HCT116 (cell line): ENCODE measurements at regions not wholly inside any gene's neighbourhood (a gene's known extent, or its start where the extent isn't known, plus 50 kb on each side); places are given as distances from the start of the nearest gene placed in this dataset.

Source experiments
- ATAC-seq: fragments of 200-7000 bp; cut with Tn5 transposase; 2 replicates; pipeline ENCODE4 v1.9.1; 2020; ENCODE audit warnings: mild to moderate bottlenecking, moderate library complexity
- BruUV-seq: library from RNA; stranded (reverse); fragments of 400-500 nt; replicated peaks from 2 replicates; lab custom pipeline; 2021; lab: Mats Ljungman, UMichigan
- CTCF ChIA-PET: fragments of 300-600 bp; sonication (Branson Sonifier 250); formaldehyde crosslinking; loops from one replicate; lab custom pipeline; 2021; ENCODE audit warnings: antibody characterized with exemption; lab: Charles Lee
- POLR2A ChIA-PET: fragments of 300-600, 350-600 bp; sonication (Branson Sonifier 250); formaldehyde crosslinking; loops from one replicate; lab custom pipeline; 2021; ENCODE audit warnings: antibody characterized with exemption; lab: Charles Lee
- RAD21 ChIA-PET, 2 experiments: fragments of 300-600 bp; sonication (Branson Sonifier 250); formaldehyde crosslinking; loops; one replicate each; lab custom pipeline; 2023; ENCODE audit warnings: low total read pairs in 2 of 2; ENCODE audit not compliant: uncharacterized antibody in 2 of 2, unreplicated experiment in 2 of 2, low non-redundant PET in 1 of 2; lab: Charles Lee
- DNase-seq: peaks from one replicate; pipeline ENCODE4 v3.0.0-alpha.2; 2010; ENCODE audit warnings: low read depth, low spot score
- H2AFZ ChIP-seq: fragments of 200-600 bp; shearing (Covaris generic), sonication (generic); 2 replicates; pipeline ENCODE4 v1.6.1; 2017; ENCODE audit warnings: low read depth, mixed run types, mixed read lengths, antibody characterized with exemption, low read length; ENCODE audit not compliant: poor library complexity, severe bottlenecking
- H3K27ac ChIP-seq: 2 replicates; pipeline ENCODE4 v1.5.1; 2012; ENCODE audit warnings: low read depth, low read length
- H3K27me3 ChIP-seq: fragments of 200-600 bp; sonication (generic); 2 replicates; pipeline ENCODE4 v1.6.1; 2016; ENCODE audit warnings: mixed run types, low read length, mixed read lengths; ENCODE audit not compliant: insufficient read depth
- H3K36me3 ChIP-seq, 2 experiments: fragments of 200-500 bp in 1 of 2; fragments of 200-600 bp in 1 of 2; sonication (Bioruptor generic) in 1 of 2; sonication (generic) in 1 of 2; 2 replicates each; pipeline versions ENCODE4 v1.5.1 to v1.6.1; 2014 to 2016; ENCODE audit warnings: low read length in 2 of 2, inconsistent platforms in 1 of 2, mixed read lengths in 1 of 2, mixed run types in 1 of 2; ENCODE audit not compliant: insufficient read depth in 2 of 2, control insufficient read depth in 1 of 2
- H3K4me1 ChIP-seq, 2 experiments: fragments of 200-600 bp in 1 of 2; sonication (generic) in 1 of 2; 2 replicates each; pipeline versions ENCODE4 v1.5.1 to v1.6.1; 2012 to 2017; ENCODE audit warnings: low read length in 2 of 2, inconsistent platforms in 1 of 2, mild to moderate bottlenecking in 1 of 2, mixed read lengths in 1 of 2, mixed run types in 1 of 2, moderate library complexity in 1 of 2; ENCODE audit not compliant: insufficient read depth in 2 of 2, control insufficient read depth in 1 of 2
- H3K4me2 ChIP-seq: fragments of 200-600 bp; sonication (generic); 2 replicates; pipeline ENCODE4 v1.6.1; 2017; ENCODE audit warnings: mixed run types, low read length, mixed read lengths
- H3K4me3 ChIP-seq, 2 experiments: fragments of 200-600 bp in 1 of 2; sonication (generic) in 1 of 2; replicated peaks in 1 of 2; 2 replicates each; pipeline ENCODE4 v1.5.1; 2011 to 2016; ENCODE audit warnings: low read length in 2 of 2, control low read depth in 1 of 2, low read depth in 1 of 2, mild to moderate bottlenecking in 1 of 2, mixed read lengths in 1 of 2, mixed run types in 1 of 2
- H3K79me2 ChIP-seq: fragments of 200-600 bp; sonication (generic); 2 replicates; pipeline ENCODE4 v1.6.1; 2017; ENCODE audit warnings: mild to moderate bottlenecking, mixed run types, low read length, moderate library complexity, mixed read lengths; ENCODE audit not compliant: insufficient read depth
- H3K9ac ChIP-seq: fragments of 200-600 bp; sonication (generic); 2 replicates; pipeline ENCODE4 v1.6.1; 2016; ENCODE audit warnings: low read length, mixed read lengths
- H3K9me2 ChIP-seq: fragments of 200-600 bp; sonication (generic), shearing (Covaris generic); 2 replicates; pipeline ENCODE4 v1.6.1; 2017; ENCODE audit warnings: mixed run types, mild to moderate bottlenecking, moderate library complexity; ENCODE audit not compliant: insufficient read depth
- H3K9me3 ChIP-seq, 2 experiments: fragments of 200-500 bp in 1 of 2; fragments of 200-600 bp in 1 of 2; sonication (Bioruptor generic) in 1 of 2; sonication (generic) in 1 of 2; 2 replicates each; pipeline ENCODE4 v1.6.1; 2014 to 2017; ENCODE audit warnings: low read length in 2 of 2, mixed read lengths in 2 of 2, inconsistent platforms in 1 of 2, low read depth in 1 of 2, mild to moderate bottlenecking in 1 of 2, mixed run types in 1 of 2, moderate library complexity in 1 of 2; ENCODE audit not compliant: control insufficient read depth in 1 of 2, insufficient read depth in 1 of 2
- H4K20me1 ChIP-seq: fragments of 200-600 bp; sonication (generic), shearing (Covaris generic); 2 replicates; pipeline ENCODE4 v1.6.1; 2017; ENCODE audit warnings: mixed run types, mild to moderate bottlenecking, moderate library complexity; ENCODE audit not compliant: insufficient read depth
- ELF1 ChIP-seq: IDR thresholded peaks from 2 replicates; pipeline ENCODE4 v1.6.1; 2012; ENCODE audit warnings: low read depth, borderline replicate concordance
- EZH2 ChIP-seq: fragments of 200-600 bp; sonication (generic); IDR thresholded peaks from 2 replicates; pipeline ENCODE4 v1.6.1; 2017; ENCODE audit warnings: antibody characterized with exemption, mixed run types
- FOSL1 ChIP-seq: IDR thresholded peaks from 2 replicates; pipeline ENCODE4 v1.6.1; 2012; ENCODE audit warnings: low read depth
- RAD21 ChIP-seq: IDR thresholded peaks from 2 replicates; pipeline ENCODE4 v1.6.1; 2012; ENCODE audit warnings: low read depth, mild to moderate bottlenecking
- SP1 ChIP-seq: IDR thresholded peaks from 2 replicates; pipeline ENCODE4 v1.6.1; 2012; ENCODE audit warnings: low read depth
- ZFX ChIP-seq: fragments of 450-650 bp; IDR thresholded peaks from 2 replicates; pipeline ENCODE4 v1.6.1; 2017
- intact Hi-C: fragments of 100-400 bp; cut with micrococcal nuclease; formaldehyde crosslinking; loops from 2 replicates; pipeline ENCODE4 v1.10.0; 2022

DNA sequence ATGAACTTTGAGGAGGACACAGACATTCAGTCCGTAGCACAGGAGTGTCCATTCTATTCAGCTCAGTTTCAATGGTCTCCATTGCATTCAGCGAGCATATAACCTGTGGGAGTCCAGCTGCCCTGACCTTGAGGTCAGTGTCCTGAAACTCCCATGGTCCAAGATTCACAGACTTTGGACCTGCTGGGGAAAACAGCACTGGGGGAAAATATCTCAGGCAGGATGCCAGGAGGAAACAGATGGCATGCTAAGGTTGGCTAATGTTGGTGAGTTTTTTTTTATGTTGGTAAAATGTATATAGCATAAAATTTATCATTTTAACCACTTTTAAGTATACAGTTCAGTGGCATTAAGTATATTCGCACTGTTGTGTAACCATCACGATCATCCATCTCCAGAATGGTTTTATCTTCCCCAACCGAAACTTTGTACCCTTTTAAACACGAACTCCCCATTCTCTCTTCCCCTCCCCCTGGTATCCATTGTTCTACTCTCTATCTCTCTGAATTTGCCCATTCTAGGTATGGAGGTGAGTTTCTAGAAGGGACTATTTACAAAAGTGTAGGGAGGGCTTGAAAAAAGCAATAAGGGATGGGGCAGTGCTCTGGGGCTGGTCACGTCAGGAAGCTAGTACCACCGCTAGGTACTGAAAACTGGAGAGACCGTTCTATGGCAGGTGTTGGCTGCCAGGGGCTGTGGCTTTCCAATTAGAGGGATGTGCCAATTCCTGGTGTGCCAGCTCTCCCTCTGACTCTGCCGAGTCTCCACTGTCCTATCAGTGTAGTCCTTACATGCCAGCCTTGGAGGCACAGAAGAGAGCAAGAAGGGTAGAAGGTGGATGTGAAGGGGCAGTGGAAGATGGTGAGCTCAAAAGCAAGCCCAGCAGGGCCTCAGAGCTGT is 85.3 kb downstream of the FOXD2 start:
- ChIA-PET POLR2A (no interaction called here), RAD21 (no interaction called here), CTCF (interaction anchor here (1.3 kb wide), 1 partner anchor 86 kb away, joined by 5 read pairs; the partner anchor contains the start of gene FOXD2)
- DNase-seq (no peak), ATAC-seq (no peak)
- Histone ChIP-seq H3K79me2 (no peaks in the 10 kb centered on the region), H3K27ac (no peak overlapping the region), H3K4me1 (no peaks in the 10 kb centered on the region), H3K4me2 (no peak overlapping the region), H3K27me3 (no peaks in the 10 kb centered on the region), H3K9me2 (no peaks in the 10 kb centered on the region), H3K4me3 (no peak overlapping the region), H4K20me1 (no peaks in the 10 kb centered on the region), H3K36me3 (no peaks in the 10 kb centered on the region), H3K9me3 (no peaks in the 10 kb centered on the region), H2AFZ (no peak overlapping the region), H3K9ac (no peak overlapping the region)
- intact Hi-C loops = no loop called here
- no peak for TF ChIP-seq ELF1
- no peak for TF ChIP-seq FOSL1
- no peak for TF ChIP-seq EZH2
- no TSS peak for BruUV-seq

DNA sequence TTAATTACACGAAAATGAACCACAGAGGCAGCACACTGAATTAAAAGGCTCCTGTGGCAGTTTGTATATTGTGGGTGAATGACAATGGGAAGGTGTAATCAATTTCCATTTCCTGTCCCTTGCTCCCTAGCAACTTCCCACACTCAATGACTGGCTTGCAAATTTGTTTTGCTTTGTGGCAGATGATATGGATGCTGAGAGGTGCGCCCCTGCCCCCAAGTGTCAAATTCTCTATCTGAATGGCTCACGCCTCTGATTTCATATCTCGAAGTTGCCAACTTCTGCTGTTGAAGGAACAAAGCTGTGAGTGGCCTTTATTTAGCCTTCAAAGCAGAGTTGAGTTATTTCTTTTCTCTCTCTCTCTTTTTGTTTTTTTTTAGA is 86.0 kb downstream of the FOXD2 start:
- DNase-seq = no peak
- TF ChIP-seq SP1 (no peak), ZFX (no peak), RAD21 (no peak)
- no TSS peak for BruUV-seq
- no peak for ATAC-seq
- no peaks in the 10 kb centered on the region for H3K36me3 ChIP-seq
- H3K9ac ChIP-seq = no peak overlapping the region
- H3K9me3 ChIP-seq = peaks cover 0 to 3% of the 10 kb centered on the region in 2 experiments; a peak in 1 of 4 replicates
- ChIA-PET POLR2A (no interaction called here), CTCF (interaction anchor here (1.3 kb wide), 1 partner anchor 87 kb away, joined by 5 read pairs; the partner anchor contains the start of gene FOXD2), RAD21 (no interaction called here)
- H3K4me2 ChIP-seq = no peak overlapping the region
- H3K79me2 ChIP-seq = no peaks in the 10 kb centered on the region
- H3K4me1 ChIP-seq = no peaks in the 10 kb centered on the region
- H3K27ac ChIP-seq = no peak overlapping the region
- H2AFZ ChIP-seq = no peak overlapping the region
- no peaks in the 10 kb centered on the region for H4K20me1 ChIP-seq
- no peaks in the 10 kb centered on the region for H3K27me3 ChIP-seq
- H3K4me3 ChIP-seq = no peak overlapping the region
- intact Hi-C loops = no loop called here
- no peaks in the 10 kb centered on the region for H3K9me2 ChIP-seq
